ENCODE measurements at regions not wholly inside any gene's neighbourhood (a gene's known extent, or its start where the extent isn't known, plus 50 kb on each side); places are given as distances from the start of the nearest gene placed in this dataset.
"Not testable (repeated sequence)": the region's sequence is repeated elsewhere in the genome, so short reads cannot be mapped to it uniquely, and the experiment has no call there.

DNA sequence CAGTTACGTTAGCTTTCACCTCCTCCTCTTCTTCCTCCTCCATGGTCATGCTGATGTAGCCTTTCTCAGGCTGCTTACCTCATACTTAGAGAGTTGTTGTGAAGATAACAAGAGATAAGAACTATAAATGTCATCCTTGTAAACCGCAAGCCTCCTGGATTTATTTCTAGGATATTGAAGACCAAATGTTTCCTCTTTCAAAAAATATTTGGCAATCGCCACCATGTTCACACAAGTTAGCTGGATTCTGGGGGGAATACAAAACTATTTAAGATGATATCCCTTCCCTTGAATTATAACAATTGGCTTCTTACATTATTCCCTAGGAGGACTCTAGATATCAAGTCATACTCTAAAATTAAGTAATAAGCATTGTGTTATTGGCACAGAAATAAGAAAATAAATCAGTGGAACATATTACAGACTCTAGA is 99.8 kb upstream of the PLEKHG1 start:
- DNase-seq = no peak

DNA sequence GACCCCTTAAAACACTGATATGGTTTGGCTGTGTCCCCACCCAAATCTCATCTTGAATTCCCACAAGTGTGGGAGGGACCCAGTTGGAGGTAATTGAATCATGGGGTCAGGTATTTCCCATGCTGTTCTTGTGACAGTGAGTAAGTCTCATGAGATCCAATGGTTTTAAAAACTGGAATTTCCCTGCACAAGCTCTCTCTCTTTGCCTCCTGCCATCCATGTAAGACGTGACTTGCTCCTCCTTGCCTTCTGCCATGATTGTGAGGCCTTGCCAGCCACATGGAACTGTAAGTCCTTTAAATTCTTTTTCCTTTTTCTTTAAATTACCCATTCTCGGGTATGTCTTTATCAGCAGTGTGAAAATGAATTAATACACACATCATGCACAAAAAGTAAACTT is 99.1 kb upstream of the PLEKHG1 start:
- DNase-seq = not testable (repeated sequence)

DNA sequence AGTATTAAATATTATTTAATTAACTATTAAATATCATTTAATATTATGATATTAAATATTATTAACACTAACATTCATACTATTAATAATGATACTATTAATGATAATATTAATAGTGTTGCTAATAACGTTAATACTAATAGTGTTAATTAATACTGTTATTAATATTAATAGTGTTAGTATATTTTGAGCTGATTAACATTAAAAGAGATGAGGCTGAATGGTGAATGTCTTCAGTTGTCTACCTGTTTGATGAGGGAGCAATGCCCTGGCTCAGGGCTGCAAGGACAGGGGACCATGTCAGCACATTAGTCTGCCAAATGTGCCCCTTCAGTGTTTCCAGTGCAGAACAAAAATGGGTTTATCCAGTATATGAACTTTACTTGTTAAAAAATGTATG is 96.6 kb upstream of the PLEKHG1 start:
- DNase-seq = no peak

DNA sequence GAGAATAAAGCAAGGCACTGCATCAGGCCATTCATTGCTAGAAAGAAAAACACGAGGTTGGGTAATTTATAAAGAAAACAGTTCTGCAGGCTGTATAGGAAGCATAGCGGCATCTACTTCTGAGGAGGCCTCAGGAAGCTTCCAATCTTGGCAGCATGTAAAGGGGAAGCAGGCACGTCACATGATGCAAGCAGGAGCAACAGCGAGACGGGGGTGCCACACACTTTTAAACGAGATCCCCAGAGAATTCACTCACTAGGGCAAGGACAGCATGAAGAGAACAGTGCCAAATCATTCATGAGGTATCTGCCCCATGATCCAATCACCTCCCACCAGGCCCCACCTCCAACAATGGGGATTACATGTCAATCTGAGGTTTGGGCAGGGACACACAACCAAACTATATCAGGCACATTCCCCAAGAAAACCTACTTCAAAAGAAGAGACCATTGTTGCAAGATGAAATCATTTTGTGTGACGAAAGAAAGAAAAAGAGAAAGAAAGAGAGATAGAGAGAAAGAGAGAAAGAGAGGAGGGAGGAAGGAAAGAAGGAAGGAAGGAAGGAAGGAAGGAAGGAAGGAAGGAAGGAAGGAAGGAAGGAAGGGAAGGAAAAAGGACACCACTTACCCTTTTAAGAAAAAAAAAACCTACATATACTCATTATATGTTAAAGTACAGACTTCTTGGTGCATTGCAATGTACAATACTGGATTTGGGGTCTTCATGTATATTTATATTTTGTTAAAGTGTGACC is 95.9 kb upstream of the PLEKHG1 start:
- no peak for DNase-seq

DNA sequence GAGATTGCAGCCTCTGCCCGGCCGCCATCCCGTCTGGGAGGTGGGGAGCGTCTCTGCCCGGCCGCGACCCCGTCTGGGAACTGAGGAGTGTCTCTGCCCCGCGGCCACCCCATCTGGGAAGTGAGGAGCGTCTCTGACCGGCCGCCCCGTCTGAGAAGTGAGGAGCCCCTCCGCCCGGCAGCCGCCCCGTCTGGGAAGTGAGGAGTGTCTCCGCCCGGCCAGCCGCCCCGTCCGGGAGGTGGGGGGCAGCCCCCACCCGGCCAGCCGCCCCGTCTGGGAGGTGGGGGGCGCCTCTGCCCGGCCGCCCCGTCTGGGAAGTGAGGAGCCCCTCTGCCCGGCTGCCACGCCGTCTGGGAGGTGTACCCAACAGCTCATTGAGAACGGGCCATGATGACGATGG is 92.3 kb upstream of the PLEKHG1 start:
- DNase-seq = not testable (repeated sequence)

DNA sequence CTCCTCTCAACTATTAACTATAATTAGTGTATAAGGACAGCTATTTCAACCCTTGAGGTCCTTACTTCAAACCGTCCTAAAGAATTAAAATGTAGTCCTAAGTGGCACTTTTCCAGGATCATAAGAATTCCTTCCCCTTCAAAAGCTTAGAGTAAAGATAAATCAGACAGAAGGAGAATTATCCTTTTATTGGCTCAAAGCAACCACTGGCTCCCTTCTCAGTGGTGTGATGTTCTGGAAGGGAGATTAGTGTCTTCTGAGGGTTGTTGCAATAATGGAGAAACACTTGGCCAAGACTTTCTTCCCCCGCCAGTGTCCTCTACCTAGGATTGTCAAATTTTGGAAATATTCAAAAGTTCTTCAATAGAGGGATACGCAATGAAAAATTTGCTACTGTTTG is 89.1 kb upstream of the PLEKHG1 start:
- no peak for DNase-seq

DNA sequence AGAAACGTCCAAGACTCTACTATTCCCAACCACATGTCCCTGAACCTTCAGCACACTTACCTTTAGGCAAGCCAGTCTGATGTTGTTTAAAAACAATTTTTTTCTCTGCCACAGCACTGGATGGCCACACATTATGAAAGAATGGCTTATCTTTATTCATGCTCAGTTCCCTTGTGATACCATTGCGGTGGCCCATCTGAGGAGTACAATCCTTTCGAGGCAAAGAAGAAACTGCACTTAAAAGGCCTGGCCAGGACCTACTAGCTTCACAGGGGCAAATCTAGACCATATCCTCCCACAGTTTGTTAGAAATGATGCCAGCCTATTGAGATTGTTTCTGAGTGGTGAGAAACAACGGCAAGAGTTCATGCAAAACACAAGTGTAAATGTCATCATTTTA is 88.4 kb upstream of the PLEKHG1 start:
- DNase-seq = no peak

DNA sequence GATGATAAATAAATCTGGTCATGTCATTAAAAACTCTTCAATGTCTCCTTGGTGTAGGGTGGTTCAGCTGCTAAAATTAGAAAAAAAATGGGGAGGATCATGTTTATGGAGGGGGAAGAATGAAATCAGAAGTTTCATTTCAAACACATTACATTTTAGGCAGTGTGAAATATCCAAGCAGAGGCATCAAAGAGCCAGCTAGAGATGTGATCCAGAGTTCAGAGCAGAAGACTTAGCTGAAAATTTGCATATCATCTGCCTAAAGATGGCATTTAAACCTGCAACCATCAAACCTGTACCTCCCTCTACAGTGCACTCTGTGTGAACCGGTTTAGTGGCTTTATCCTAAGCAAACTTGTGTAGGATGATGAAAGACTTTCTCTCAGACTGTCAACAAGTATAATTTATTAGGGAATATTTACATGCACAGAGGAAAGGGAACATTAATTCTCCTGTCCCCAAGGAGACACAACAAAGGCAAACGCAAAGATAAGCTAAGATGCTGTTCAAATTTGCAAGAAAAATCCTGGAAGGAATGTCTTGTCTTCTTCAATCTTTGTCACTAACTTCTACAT is 84.8 kb upstream of the PLEKHG1 start:
- no peak for DNase-seq

DNA sequence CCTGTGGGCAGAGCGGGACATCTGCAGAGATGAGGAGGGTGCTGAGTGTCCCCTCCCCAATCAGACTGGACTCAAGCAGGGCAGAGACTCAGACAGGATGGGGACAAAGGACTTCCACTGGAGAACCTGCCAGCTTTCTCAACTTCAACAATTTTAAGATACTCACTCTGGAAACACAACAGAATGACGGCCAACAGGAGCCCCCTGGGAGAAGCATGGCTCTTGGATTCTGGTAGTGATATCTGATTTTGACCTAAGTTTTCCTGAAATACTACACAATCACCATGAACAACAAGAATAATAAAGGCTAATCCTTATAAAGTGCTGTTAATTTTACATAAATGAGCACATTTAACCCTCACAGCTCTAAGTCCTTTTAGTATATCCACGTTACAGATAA is 83.5 kb upstream of the PLEKHG1 start:
- no peak for DNase-seq

DNA sequence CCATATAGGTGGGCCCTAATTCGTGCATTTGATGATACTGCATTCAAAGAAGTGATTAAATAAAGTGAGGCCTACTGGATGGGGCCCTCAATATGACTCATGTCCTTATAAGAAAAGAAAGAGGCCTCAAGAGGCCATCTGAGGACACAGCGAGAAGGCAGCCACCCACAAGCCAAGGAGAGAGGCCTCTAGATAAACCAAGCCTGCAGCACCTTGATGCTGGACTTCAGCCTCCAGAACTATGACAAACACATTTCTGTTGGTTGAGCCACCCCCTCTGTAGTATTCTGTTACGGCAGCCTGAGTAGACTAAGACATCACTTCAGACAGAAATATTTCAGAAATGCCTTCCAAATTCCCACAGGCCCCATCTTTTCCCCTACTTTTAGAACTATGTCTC is 82.5 kb upstream of the PLEKHG1 start:
- no peak for DNase-seq

DNA sequence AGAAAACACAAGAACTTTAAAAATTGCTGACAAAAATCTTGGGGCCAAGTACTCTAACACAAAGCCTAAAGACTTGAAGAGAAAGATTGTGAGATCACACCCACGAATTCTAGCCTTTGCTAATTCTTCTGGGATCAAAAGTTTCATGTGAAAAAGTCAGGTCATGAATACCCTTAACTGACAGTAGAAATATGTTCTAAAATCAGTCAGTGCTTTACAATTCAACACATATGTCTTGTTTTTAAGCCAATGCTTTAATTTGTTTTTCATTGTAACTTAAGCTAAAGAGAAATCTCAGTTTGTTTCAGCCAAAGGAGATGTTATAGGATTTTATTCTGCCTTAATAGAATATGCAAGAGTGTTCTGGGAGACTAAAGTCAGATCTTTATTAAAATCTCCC is 78.2 kb upstream of the PLEKHG1 start:
- no peak for DNase-seq

DNA sequence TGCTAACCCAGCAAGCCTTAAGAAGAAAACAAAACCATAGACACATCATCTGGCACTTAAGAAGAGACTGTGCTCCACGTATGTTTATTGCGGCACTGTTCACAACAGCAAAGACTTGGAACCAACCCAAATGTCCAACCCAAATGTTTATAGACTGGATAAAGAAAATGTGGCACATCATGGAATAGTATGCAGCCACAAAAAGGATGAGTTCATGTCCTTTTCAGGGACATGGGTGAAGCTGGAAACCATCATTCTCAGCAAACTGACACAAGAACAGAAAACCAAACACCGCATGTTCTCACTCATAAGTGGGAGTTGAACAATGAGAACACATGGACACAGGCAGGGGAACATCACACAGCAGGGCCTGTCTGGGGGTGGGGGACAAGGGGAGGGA is 76.5 kb upstream of the PLEKHG1 start:
- not testable (repeated sequence) for DNase-seq

DNA sequence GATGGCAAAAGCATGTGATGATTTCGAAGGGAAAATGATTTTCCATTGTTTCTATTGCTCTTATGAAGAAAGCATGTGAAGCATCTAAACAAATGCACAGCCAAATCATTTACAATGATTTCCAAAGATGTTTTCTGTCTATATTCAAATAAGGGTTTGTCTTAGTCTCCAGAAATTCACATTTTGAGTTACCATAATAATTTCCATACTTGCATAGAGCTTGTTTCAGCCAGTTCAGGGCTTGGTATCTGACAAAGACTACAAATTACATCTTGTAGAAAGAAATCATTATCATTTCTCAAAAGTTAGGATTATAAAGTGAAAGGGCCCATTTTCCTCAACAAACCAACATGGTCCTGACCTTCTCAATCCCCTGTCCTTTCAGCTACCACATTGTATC is 74.4 kb upstream of the PLEKHG1 start:
- no peak for DNase-seq

DNA sequence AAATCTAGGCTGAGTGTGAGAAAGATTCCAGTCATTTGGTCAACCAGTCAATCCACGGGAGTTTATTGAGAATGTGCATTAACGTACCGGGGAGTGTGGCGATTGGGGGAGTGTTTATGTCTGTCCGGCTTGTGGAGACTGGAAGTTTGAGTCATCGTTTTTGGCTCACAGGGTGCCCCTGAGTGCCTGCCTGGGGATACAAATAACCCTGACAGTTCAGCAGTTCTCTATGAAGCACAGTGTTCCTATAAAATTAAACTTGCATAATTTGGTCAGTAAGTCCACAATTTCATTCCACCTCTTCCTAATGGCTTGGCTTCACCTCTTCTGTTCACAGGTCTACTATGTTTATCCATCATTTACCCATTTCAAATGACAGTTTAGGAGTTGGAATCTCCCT is 72.6 kb upstream of the PLEKHG1 start:
- DNase-seq = peak; percentile 34

DNA sequence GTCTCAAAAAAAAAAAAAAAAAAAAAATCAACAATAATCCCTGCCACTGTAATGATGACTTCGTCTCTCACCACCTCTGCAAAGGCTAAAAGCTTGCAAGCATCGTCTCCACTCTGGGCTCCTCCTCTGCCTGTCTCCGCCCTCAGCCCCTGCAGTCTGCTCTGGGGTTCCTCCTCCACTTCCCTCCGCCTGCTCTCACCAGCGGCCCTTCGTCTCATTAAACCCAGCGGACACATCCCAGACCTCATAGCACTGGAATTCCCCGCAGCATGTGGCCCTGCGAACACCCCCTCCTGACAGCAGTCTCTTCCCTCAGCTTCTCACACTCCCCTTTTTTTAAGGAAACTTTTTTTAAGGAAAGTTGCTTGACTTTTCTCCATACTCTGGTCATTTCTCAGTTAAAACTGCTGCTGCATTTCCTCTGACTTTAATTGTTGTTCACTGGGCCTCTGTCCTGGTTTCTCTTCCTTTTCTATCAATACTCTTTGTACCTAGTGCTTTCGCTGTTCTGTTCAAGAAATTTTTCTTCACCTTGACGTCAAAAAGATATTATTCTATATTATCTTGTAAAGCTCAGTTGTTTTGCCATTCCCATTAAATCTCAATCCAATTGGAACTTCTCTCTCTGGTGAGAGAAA is 70.9 kb upstream of the PLEKHG1 start:
- DNase-seq = peak; percentile 40

DNA sequence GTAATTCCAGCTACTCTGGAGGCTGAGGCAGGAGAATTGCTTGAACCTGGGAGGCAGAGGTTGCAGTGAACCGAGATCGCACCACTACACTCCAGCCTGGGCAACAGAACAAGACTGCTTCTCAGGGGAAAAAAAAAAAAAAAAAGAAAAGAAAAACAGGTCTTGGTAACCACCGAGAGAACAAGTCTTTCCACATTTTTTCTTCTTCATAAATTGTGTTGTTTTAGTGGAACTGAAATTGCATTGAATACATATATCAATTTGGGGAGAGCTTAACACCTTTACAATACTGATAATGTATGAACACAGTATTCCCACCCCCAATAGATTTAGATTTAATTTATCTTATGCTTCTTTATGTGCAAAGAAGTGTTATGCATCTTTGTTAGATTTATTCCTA is 70.0 kb upstream of the PLEKHG1 start:
- no peak for DNase-seq

DNA sequence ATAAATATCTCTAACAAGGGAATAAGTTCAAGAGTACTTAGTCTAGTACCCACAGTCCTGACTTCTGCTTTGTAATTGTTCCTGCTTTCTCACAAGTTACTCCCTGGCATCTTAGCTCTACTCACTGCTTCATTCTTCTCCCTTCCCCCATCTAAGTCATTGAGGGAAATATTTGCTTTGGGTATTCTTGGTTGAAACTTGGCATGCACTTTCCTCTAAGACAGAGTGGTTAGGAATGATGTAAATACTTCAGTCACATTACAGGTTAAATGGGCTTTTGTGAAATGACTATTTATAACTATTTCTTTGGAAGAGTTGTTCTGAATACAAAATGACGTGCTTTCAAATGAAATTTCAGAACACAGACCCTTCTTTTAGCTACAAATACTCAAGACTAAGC is 67.7 kb upstream of the PLEKHG1 start:
- no peak for DNase-seq

DNA sequence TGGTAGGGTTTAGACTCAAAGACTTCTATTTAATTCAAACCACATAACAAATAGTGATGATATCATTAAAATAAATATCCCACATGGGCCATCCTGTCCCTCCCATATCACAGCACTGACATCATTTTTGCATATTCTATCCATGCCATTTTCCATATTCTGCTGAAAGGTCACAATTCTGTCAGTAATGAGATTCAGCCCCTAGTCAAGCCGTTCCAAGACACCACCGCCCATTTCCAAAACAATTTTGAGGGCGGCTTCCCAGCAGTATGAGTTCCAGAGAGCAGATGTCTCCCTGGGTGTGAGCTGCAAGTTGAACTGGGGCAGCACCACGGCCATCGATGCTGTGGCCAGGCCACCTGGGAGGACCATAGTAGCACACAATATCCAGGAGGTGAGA is 65.1 kb upstream of the PLEKHG1 start:
- DNase-seq = no peak

DNA sequence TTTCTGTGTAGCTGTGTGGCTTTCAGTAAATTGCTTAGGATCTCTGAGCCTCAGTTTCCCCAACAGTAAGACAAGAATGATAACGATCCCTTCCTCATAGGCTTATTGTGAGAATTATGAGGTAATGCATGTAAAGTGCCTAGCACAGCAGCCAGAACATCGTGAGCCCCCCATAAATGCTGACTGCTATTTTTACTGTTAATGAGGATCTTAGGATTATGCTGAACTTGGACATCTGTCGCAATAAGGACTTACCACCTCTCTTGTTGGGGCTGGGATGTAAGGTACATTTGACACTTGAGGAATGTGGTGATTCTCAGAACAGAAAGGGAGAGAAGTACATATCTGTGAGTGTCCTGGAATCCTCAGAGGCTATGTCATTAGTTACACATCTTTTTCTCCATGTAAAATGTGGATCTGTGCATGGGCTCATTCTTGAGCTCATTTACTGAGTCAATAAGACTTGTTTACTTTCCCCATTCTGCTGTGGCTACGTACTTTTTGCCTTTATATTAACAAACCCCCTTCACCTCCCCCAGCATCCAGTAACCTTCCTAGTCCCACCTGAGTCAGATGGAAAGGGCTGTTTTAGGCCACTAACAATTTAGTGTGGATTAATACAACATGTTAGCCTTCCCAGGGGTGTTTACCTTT is 64.4 kb upstream of the PLEKHG1 start:
- no peak for DNase-seq

DNA sequence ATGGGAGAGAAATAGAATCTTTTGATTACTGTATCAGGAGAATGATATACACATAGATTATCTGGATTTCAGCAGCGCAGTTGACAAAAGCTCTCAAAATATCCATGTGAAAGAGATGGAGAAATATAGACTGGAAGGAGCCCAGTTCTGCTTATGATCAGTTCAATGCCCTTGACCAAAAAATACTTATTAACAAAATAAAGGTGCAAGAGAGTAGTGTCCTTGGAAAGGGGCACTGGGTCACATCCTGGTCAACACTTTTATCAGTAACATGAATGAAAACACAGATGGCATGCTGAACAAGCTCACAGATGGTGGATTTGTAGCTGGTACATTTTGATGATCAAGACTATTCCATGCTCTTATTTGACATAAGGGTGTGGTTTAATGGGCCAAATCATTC is 63.9 kb upstream of the PLEKHG1 start:
- no peak for DNase-seq

DNA sequence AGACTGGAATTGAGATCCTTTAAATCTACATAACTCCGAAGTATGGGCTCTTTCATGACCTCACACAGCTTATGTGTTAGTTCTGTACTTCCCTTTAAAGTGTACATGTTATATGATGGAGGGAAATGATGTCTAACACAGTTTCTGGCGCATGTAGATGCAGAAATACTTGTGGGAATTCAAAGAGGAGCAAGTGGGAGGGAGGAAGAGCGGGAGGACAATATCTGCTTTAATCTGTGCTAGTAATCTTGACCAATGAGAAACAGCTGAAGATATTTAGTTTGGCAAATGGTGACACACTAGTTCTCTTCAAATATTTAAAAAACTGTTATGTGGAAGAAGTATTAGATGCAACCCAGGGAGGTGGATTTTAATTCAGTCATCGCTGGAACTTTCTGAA is 62.9 kb upstream of the PLEKHG1 start:
- no peak for DNase-seq

DNA sequence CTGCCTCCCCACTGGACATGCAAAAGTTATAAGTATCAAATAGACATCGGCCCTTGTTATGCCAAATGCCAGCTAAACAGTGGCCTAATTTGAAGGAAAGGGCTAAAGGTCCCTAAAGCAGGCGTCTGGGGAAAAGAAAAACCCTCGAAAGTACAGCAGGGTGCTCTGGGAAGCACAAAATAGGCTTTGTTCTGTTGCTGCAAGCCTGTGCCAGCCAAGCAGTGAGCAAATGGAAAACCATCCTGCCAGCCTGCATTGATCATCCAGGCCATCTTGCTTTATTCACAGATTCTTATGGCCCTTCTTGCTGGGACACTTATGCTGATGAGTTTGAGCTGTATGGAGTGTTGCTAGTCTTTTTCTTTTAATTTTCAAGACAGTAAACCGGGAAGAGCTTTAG is 62.2 kb upstream of the PLEKHG1 start:
- no peak for DNase-seq

DNA sequence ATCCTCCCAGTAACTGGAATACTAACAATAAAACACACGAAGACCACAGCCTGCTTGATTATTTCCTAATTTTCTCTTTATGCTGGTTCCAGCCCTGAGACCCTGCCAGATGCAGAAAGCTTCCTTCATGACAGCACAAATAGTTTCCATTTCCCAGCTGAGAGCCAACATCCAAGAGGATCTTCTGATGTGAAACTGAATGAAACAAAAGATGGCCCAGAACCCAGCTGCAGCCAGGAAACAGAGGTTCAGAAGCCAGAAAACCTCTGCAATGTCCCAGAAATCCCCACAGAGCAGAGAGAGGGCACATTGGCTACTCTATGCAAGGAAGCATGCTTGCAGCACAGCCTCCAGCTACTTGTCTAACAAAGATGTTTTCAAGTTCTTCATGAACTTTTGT is 61.8 kb upstream of the PLEKHG1 start:
- DNase-seq = no peak

DNA sequence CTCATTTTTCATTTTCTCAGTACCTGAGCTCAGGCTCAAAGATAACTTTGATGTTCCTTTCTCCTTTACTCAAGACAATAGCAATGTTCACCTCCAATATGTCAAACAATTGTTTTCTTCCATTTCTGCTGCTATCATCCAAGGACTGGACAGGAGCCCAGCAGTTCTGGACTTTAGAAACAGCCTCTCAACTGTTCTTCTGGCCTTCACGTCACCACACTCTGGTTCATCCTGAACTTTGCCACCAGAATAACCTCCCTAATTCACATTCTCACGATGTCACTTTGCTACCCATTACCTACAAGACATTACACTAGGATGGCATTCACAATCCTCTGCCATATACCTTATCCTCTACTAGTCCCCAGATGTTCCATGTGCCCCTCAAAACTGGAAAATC is 60.6 kb upstream of the PLEKHG1 start:
- no peak for DNase-seq

Data from EL (cell line).